Stimulated activated CD8-positive, alpha-beta memory T cell treated with anti-CD3 and anti-CD28 coated beads, Interleukin-7, amount 100 ng/mL, for 4 hours (primary cell): ENCODE measurements at regions not wholly inside any gene's neighbourhood (a gene's known extent, or its start where the extent isn't known, plus 50 kb on each side); places are given as distances from the start of the nearest gene placed in this dataset.

Source experiments
- DNase-seq, 2 donors: peaks; one replicate each; pipeline ENCODE4 v3.0.0-alpha.2; 2020; ENCODE audit warnings: low read depth in 2 of 2

GRCh38 chr15:62773369-62774165 lies 269.0 kb upstream of the TPM1 start:
- DNase-seq = no peak

GRCh38 chr15:62775932-62776331 lies 266.6 kb upstream of the TPM1 start:
- no peak for DNase-seq

DNA sequence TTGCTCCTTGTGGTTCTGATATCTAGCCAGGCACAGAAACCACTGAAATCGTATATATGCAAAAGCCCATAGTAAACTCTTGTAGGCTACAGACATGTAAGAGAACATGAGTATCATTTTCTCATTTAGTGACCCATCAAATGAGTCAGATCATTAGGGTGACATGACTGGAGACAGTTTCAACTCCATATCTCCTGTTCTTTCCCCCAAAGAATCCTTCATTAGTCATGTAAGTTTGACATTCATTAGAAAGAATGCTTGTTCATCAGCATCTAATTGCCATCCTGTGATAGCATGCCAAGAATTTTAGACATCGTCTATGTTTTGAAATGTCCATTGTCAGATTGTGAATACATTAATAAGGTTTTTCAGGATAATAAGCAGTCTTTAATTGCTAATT lies 264.9 kb upstream of the TPM1 start:
- DNase-seq = no peak

DNA sequence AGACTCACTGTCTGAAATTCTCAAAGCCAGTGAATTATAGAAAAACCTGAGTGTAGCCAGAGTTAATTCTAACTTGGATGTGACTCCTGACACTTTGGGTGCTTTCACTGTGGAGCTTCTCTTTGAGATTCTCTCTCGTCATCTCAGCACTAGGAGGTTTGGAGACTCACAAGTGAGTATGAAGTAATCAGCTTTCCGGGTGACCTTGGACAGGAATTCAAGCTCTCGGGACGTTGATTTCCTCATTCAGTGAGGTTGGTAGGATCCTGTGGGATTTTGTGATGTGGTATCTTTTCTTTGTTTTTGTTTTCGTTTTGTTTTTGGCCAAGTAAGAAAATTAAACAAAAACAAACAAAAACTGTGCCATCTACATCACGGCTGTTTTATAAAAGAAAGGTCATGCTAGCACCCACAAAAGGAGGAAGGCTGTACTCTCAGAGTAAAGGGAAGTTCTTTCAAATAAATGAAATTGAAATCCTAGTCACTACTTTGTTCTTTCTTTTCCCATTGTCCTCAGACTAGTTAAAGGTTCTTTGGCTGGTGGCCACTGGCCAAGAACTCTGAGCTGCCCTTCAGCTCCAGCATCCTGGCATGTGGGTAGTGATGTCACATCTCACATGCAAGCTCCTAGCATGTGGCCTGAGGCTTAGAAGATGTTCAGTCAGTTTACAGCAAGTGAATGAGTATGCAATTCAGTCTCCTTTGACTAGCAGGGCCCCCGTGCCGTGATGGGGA lies 263.3 kb upstream of the TPM1 start:
- no peak for DNase-seq

GRCh38 chr15:62779899-62780298 lies 262.6 kb upstream of the TPM1 start:
- no peak for DNase-seq

GRCh38 chr15:62781081-62781497 lies 261.5 kb upstream of the TPM1 start:
- no peak for DNase-seq

- no peak for DNase-seq
These were observed 260.3 kb upstream of the TPM1 start for GRCh38 chr15:62782071-62782841.

DNA sequence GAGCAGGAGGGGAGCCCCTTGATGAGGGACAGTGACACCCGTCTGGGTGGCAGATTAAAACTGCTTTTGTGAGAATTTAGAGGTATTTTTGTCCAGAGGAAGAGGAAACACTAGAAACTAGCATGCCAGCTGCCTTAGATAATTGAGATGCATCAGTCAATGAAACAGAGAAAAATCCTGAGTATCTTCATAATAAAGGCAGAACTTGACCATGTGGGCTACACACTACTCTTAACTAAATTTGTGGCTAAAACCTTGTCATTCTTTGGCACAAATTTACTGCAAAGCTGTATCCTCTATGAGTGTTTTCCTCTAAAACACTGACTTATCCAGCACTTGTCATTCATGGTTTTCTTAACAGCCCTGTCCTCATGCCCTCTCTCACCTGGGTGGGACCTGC lies 259.7 kb upstream of the TPM1 start:
- no peak for DNase-seq

DNA sequence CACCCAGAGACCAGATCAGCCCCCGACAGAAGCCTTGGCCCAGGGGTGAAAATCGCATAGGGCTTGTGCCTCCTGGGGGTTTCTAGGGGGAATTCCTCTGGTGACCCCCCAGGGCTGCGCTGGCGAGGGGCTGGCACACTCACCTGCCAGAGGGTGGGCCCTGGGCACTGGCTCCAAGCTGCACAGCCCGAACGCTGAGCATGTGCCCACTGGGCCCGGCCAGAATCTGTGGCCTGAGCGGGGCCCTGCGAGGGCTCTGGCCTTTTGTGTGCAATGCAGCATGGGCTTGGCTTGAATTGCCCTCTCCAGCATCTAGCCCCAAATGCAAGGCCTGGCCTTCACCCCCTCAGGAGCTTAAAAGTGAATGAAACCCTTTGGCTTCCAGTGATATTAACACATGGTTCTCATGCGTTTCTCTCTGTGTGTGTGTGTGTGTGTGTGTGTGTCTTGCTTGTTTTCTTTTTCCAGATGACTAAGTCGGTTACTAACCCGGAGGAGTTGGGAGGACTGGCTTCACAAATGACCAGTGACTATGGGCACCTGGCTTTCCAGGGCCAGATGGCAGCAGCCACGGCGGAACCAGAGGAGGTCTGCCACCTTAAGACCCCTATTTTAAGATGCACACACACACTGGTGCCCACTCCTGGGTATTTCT lies 259.1 kb upstream of the TPM1 start:
- DNase-seq = no peak

- DNase-seq = no peak
These were observed 256.4 kb upstream of the TPM1 start for GRCh38 chr15:62785881-62786828.

GRCh38 chr15:62787401-62787800 lies 255.1 kb upstream of the TPM1 start:
- no peak for DNase-seq

- no peak for DNase-seq
These were observed 254.3 kb upstream of the TPM1 start for GRCh38 chr15:62788224-62788623.

DNA sequence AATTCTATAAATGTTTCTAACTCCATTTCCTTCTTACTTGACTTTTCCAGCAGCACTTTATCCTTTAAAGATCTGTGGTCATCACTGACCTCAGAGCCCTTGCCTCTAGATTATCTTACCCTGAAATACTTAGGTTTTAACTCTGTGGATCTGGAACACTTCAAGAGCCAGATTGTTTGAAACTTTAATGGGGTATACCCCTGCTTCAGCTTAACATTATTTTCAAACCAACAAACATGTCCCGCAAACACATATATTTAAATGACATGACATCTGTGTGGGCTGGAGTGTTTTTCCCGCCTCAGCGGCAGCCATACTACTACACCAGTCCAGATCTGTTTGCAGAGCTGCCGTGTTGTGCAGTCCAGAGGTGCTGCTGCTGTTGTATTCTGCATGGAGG lies 252.0 kb upstream of the TPM1 start:
- DNase-seq = no peak

DNA sequence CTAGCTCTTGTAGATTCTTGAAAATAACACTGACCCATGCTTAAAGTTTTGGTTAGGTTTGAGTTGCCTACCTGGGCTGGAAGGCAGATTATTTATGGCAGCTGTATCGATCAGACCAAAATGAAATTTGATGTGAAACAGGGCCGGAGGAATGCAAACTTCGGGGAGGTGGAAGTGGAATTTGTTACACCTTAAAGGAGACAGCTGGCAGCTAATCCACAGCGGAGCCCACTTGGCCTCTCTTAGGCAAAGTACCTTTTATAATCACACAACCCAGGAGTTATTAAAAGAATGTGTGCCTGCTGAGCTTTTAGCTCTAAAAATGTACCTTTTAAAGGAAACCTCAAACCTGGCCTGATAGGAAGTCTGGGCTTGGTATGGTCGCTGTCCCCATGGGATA lies 250.9 kb upstream of the TPM1 start:
- DNase-seq = no peak

DNA sequence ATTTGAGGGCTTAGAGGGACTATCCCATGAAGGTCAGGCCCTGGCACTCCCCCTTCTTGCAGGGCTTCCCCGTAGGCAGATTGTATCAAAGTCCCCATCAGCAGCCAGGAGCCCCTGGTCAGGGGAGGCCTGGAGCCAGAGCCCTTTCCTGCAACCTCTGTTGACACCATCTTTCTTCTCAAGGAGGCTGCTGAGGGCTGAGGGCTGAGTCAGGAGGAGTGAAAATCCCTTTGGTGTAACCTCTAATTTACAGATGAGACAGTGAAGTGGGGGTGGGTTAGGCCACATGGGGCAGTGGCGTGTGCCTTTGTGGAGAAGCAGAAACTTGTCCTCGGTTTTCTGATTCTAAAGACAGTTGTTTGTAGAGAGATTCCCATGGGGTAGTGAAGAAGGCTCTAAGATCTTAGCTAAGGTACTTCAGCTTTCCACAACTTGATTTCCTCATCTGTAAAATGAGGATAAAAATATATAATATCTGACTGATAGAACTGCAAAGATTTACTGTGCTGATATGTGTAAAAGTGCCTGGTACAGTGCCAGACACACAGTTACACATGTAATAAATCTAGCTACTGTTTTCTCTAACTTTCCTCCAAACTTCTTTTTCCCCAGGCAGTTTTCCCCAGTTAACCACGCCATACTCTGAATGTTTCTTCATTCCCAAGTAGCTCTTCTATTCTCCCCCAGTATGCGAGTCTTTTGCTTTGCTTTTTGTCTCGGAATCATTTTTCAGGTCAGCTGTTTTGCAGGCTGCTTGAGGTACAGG lies 249.4 kb upstream of the TPM1 start:
- no peak for DNase-seq

DNA sequence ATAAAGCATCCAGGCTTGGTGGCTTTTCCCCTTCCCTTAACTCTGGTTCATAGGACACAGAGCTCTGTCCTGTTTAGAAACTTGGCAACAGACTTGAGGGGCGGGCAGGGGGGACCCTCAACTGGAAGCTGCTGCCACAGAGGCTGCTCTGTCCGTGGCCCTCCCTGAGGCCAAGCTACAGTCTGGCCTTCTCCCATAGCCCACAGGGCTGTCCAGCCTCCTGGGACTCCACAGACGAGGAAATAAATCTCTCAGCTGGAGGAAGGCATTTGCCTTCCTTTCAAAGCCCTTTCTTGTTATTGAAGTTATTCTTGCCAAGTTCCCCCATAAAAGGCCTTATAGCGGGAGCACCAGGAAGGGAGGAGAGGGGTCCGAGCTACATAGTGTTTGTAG lies 248.8 kb upstream of the TPM1 start:
- DNase-seq = no peak

DNA sequence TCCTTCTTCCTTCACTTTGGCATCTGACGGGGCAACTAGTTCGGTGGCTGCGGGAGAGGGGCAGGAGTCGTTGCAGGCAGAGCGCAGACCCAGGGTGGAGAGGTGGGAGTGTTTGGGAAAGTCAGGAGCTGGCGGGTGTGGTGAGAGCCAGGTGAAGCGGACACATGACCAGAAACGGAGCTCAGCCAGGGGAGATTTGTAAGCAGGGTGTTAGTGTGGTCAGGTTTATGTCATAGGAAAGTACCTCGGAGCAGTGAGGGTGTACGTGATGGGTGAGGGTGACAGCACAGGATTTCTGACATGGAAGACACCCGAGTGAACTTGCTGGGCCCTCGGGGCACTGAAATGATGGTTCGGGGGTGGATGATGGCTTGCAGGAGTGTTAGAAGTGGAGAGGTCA lies 247.4 kb upstream of the TPM1 start:
- DNase-seq = no peak

- DNase-seq = no peak
These were observed 246.5 kb upstream of the TPM1 start for GRCh38 chr15:62795700-62796695.

DNA sequence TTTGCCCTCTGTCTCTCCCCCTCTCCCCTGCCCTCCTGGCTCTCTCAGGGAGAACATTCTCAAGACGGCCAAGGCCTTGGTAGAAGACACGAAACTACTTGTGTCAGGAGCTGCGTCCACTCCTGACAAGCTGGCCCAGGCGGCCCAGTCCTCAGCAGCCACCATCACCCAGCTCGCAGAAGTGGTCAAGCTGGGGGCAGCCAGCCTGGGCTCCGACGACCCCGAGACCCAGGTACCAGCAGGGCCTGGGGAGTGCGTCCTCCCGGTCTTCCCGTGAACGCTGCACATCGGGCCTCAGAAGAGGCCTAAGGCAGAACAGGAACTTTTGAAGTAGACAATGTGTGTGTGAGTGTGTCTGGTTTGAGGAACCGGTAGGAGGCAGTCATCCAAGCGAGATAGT lies 245.4 kb upstream of the TPM1 start:
- DNase-seq = no peak
